ENCODE measurements at regions not wholly inside any gene's neighbourhood (a gene's known extent, or its start where the extent isn't known, plus 50 kb on each side); places are given as distances from the start of the nearest gene placed in this dataset.

DNA sequence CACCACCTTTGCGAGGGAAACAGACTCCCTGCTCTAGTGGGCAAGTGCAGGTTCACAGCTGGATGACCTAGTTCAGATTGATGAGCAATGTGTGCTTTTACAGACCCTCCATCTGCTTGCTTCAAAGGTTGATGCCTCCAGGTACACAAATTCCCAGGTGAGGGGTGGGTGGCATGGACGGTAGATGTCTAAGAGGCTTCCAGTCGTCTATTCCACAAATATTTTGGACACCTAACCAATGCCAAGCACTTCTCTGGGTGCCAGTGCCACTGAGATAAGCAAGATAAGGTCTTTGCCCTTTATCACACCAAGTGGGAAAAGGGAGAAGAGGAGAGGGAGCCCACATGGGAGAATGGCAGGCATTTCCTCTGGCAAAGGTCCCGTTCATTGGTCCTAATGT, 316.6 kb upstream of the CDH5 start:
- TF ChIP-seq, protein P1, sequence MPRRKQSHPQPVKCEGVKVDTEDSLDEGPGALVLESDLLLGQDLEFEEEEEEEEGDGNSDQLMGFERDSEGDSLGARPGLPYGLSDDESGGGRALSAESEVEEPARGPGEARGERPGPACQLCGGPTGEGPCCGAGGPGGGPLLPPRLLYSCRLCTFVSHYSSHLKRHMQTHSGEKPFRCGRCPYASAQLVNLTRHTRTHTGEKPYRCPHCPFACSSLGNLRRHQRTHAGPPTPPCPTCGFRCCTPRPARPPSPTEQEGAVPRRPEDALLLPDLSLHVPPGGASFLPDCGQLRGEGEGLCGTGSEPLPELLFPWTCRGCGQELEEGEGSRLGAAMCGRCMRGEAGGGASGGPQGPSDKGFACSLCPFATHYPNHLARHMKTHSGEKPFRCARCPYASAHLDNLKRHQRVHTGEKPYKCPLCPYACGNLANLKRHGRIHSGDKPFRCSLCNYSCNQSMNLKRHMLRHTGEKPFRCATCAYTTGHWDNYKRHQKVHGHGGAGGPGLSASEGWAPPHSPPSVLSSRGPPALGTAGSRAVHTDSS (CRISPR knock-in tag; conservative IDR thresholded peaks at IDR 0.05), result no peak
- TF ChIP-seq ELF4 (CRISPR knock-in tag; IDR thresholded peaks at IDR 0.05; ENCODE audit: borderline replicate concordance) (no peak), ZNF274 (CRISPR knock-in tag; IDR thresholded peaks at IDR 0.05) (no peak), CEBPB (IDR thresholded peaks at IDR 0.05; ENCODE audit: borderline replicate concordance, low read depth, low read length) (no peak), RAD21 (CRISPR knock-in tag; IDR thresholded peaks at IDR 0.05) (no peak), BCL6 (CRISPR knock-in tag; IDR thresholded peaks at IDR 0.05) (no peak), CBX1 (IDR thresholded peaks at IDR 0.05; ENCODE audit: low read depth) (no peak), NCOA2 (CRISPR knock-in tag; IDR thresholded peaks at IDR 0.05) (no peak)
- TF ChIP-seq, protein P2, sequence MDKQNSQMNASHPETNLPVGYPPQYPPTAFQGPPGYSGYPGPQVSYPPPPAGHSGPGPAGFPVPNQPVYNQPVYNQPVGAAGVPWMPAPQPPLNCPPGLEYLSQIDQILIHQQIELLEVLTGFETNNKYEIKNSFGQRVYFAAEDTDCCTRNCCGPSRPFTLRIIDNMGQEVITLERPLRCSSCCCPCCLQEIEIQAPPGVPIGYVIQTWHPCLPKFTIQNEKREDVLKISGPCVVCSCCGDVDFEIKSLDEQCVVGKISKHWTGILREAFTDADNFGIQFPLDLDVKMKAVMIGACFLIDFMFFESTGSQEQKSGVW (CRISPR knock-in tag; IDR thresholded peaks at IDR 0.05; ENCODE audit: borderline replicate concordance), result no peak
- TF ChIP-seq, protein P3, sequence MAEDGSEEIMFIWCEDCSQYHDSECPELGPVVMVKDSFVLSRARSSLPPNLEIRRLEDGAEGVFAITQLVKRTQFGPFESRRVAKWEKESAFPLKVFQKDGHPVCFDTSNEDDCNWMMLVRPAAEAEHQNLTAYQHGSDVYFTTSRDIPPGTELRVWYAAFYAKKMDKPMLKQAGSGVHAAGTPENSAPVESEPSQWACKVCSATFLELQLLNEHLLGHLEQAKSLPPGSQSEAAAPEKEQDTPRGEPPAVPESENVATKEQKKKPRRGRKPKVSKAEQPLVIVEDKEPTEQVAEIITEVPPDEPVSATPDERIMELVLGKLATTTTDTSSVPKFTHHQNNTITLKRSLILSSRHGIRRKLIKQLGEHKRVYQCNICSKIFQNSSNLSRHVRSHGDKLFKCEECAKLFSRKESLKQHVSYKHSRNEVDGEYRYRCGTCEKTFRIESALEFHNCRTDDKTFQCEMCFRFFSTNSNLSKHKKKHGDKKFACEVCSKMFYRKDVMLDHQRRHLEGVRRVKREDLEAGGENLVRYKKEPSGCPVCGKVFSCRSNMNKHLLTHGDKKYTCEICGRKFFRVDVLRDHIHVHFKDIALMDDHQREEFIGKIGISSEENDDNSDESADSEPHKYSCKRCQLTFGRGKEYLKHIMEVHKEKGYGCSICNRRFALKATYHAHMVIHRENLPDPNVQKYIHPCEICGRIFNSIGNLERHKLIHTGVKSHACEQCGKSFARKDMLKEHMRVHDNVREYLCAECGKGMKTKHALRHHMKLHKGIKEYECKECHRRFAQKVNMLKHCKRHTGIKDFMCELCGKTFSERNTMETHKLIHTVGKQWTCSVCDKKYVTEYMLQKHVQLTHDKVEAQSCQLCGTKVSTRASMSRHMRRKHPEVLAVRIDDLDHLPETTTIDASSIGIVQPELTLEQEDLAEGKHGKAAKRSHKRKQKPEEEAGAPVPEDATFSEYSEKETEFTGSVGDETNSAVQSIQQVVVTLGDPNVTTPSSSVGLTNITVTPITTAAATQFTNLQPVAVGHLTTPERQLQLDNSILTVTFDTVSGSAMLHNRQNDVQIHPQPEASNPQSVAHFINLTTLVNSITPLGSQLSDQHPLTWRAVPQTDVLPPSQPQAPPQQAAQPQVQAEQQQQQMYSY (CRISPR knock-in tag; IDR thresholded peaks at IDR 0.05), result no peak
